ENCODE measurements at regions not wholly inside any gene's neighbourhood (a gene's known extent, or its start where the extent isn't known, plus 50 kb on each side); places are given as distances from the start of the nearest gene placed in this dataset.

- no peak overlapping the region for H3T11ph ChIP-seq (ENCODE audit: low read length)
- H3K79me2 ChIP-seq (ENCODE audit: insufficient read depth, low read length) = no peaks in the 10 kb centered on the region
- H3K9me3 ChIP-seq (ENCODE audit: control insufficient read depth, low read depth, low read length) = no peaks in the 10 kb centered on the region
- no peak overlapping the region for H2AK5ac ChIP-seq (ENCODE audit: insufficient read length, low read length)
- Mint-ChIP-seq H3K9me3 (no peaks in the 10 kb centered on the region), H3K27ac (no peak overlapping the region), H3K4me3 (no peak overlapping the region), H3K27me3 (ENCODE audit: low read depth) (no peaks in the 10 kb centered on the region), H3K4me1 (no peaks in the 10 kb centered on the region), H3K36me3 (ENCODE audit: insufficient read depth in 1 of 3, low read depth in 3 of 3) (no peaks in the 10 kb centered on the region)
- H2BK12ac ChIP-seq (ENCODE audit: insufficient read length, low read depth, low read length) = no peak overlapping the region
- DNase-seq = no peak
- no peak overlapping the region for H3K18ac ChIP-seq (ENCODE audit: insufficient read length, low read depth, low read length)
- H4K91ac ChIP-seq (ENCODE audit: insufficient read length, low read depth, low read length) = no peak overlapping the region
- H3K56ac ChIP-seq (ENCODE audit: insufficient read length, low read depth, low read length) = no peak overlapping the region
- H3K4ac ChIP-seq (ENCODE audit: low read depth, low read length) = no peak overlapping the region
- no peak overlapping the region for H3K23ac ChIP-seq (ENCODE audit: insufficient read length, low read depth, low read length)
- H4K5ac ChIP-seq (ENCODE audit: insufficient read length, low read depth, low read length) = no peak overlapping the region
- H2BK20ac ChIP-seq (ENCODE audit: low read depth, low read length, poor library complexity, severe bottlenecking) = no peak overlapping the region
- H3K27ac ChIP-seq (ENCODE audit: insufficient read length, low read depth, low read length) = no peak overlapping the region
- H3K9ac ChIP-seq (ENCODE audit: extremely low read depth, insufficient read length, low read length) = no peak overlapping the region
- H3K79me1 ChIP-seq (ENCODE audit: insufficient read depth, low read depth, low read length, poor library complexity, severe bottlenecking) = no peaks in the 10 kb centered on the region
- no peak overlapping the region for H3K14ac ChIP-seq (ENCODE audit: insufficient read depth, low read length)
- TF ChIP-seq CTCF (conservative IDR thresholded peaks at IDR 0.05) = no peak
- no peak overlapping the region for H2AFZ ChIP-seq (ENCODE audit: low read length)
- no peaks in the 10 kb centered on the region for H3K27me3 ChIP-seq (ENCODE audit: insufficient read depth, low read length)
- H3K23me2 ChIP-seq (ENCODE audit: insufficient read length, low read depth, low read length, poor library complexity, severe bottlenecking) = no peaks in the 10 kb centered on the region
- WGBS (ENCODE audit: extremely low coverage, insufficient read length, low lambda C conversion rate) = no CpG with 5 or more reads among the region's 4 CpGs
- no peak overlapping the region for H2BK5ac ChIP-seq (ENCODE audit: insufficient read length, low read length)
- H3K4me2 ChIP-seq (ENCODE audit: insufficient read depth, insufficient read length, low read length) = no peak overlapping the region
- no peak overlapping the region for H4K8ac ChIP-seq (replicated peaks; ENCODE audit: insufficient read length, low read depth, low read length)
- no peak overlapping the region for H2BK120ac ChIP-seq (ENCODE audit: low read depth, low read length, poor library complexity, severe bottlenecking)
- no peak overlapping the region for H2BK15ac ChIP-seq (ENCODE audit: low read depth, low read length)
- H3K4me1 ChIP-seq (ENCODE audit: insufficient read depth, low read length) = no peaks in the 10 kb centered on the region
- no peaks in the 10 kb centered on the region for H4K20me1 ChIP-seq (ENCODE audit: control insufficient read depth, insufficient read depth, insufficient read length)
Observed at GRCh38 chr2:142531377-142531776, 346.1 kb upstream of the KYNU start.

All from H9 (cell line).